Urothelium cell line (cell line): ENCODE measurements at regions not wholly inside any gene's neighbourhood (a gene's known extent, or its start where the extent isn't known, plus 50 kb on each side); places are given as distances from the start of the nearest gene placed in this dataset.
A peak's percentile ranks its signal among the peaks of the same experiment; 100 is the strongest.
"Not testable (repeated sequence)": the region's sequence is repeated elsewhere in the genome, so short reads cannot be mapped to it uniquely, and the experiment has no call there.

Experiments used
- DNase-seq: peaks from one replicate; pipeline ENCODE4 v3.0.0; 2011; ENCODE audit warnings: low spot score, mixed read lengths
- FAIRE-seq: peaks from 2 replicates; lab custom pipeline; 2011; peaks lifted over from hg19 to GRCh38; lab: Jason Lieb, UNC

GRCh38 chr11:33974804-33975203, 76.7 kb upstream of the CAPRIN1 start:
- DNase-seq: no peak
- FAIRE-seq: no peak

GRCh38 chr11:33971530-33971929, 79.7 kb upstream of the LMO2 start:
- DNase-seq, FAIRE-seq: not testable (repeated sequence)

- FAIRE-seq: no peak
- DNase-seq: peak; percentile 64
These were observed 79.1 kb upstream of the LMO2 start for GRCh38 chr11:33970984-33971466.

GRCh38 chr11:33967451-33967850, 75.6 kb upstream of the LMO2 start:
- DNase-seq: no peak
- FAIRE-seq: no peak

GRCh38 chr11:33965032-33965431, 73.2 kb upstream of the LMO2 start:
- FAIRE-seq: no peak
- DNase-seq: no peak

GRCh38 chr11:33959855-33960400, 68.1 kb upstream of the LMO2 start:
- no peak for FAIRE-seq

GRCh38 chr11:33957304-33957917, 65.5 kb upstream of the LMO2 start:
- FAIRE-seq (no peak), DNase-seq (no peak)

More at GRCh38 chr11:33959855-33960400, 68.1 kb upstream of the LMO2 start:
- no peak for DNase-seq

- DNase-seq (no peak), FAIRE-seq (no peak)
These were observed 64.7 kb upstream of the LMO2 start for GRCh38 chr11:33956611-33957010.

GRCh38 chr11:33953289-33953688, 61.4 kb upstream of the LMO2 start:
- DNase-seq (no peak), FAIRE-seq (no peak)

- DNase-seq: no peak
- no peak for FAIRE-seq
These were observed 60.9 kb upstream of the LMO2 start for GRCh38 chr11:33952805-33953204.

- FAIRE-seq: no peak
- no peak for DNase-seq
These were observed 57.5 kb upstream of the LMO2 start for GRCh38 chr11:33949252-33949913.

- DNase-seq (no peak), FAIRE-seq (no peak)
These were observed 56.6 kb upstream of the LMO2 start for GRCh38 chr11:33948494-33948893.

- DNase-seq, FAIRE-seq: not testable (repeated sequence)
These were observed 56.0 kb upstream of the LMO2 start for GRCh38 chr11:33947918-33948317.

GRCh38 chr11:33946930-33947329, 55.1 kb upstream of the LMO2 start:
- DNase-seq (no peak), FAIRE-seq (no peak)

GRCh38 chr11:33945481-33946268, 53.8 kb upstream of the LMO2 start:
- no peak for FAIRE-seq
- no peak for DNase-seq

- DNase-seq (no peak), FAIRE-seq (no peak)
These were observed 53.0 kb upstream of the LMO2 start for GRCh38 chr11:33944693-33945424.

GRCh38 chr11:33944345-33944692, 52.4 kb upstream of the LMO2 start:
- FAIRE-seq (no peak), DNase-seq (no peak)

GRCh38 chr11:33942954-33943353, 51.1 kb upstream of the LMO2 start:
- FAIRE-seq (no peak), DNase-seq (no peak)

GRCh38 chr11:33941637-33942160, 49.8 kb upstream of the LMO2 start:
- DNase-seq: no peak
- FAIRE-seq: no peak
